GM12878 (cell line): ENCODE measurements at regions not wholly inside any gene's neighbourhood (a gene's known extent, or its start where the extent isn't known, plus 50 kb on each side); places are given as distances from the start of the nearest gene placed in this dataset.

Experiments used
- ATAC-seq: fragments of 200-7000 bp; cut with Tn5 transposase; 3 replicates; pipeline ENCODE4 v1.9.1; 2020; ENCODE audit warnings: mild to moderate bottlenecking, moderate library complexity
- BruUV-seq: library from RNA; stranded (reverse); fragments of 400-500 nt; replicated peaks from 2 replicates; lab custom pipeline; 2021; lab: Mats Ljungman, UMichigan
- CTCF ChIA-PET: fragments of 300-600 bp; sonication (Branson Sonifier 250); formaldehyde crosslinking; extraction: SDS; loops from one replicate; lab custom pipeline; 2021; ENCODE audit warnings: inconsistent platforms; lab: Yijun Ruan, JAX
- POLR2A ChIA-PET: fragments of 350-600 bp; formaldehyde crosslinking; extraction: SDS; loops from one replicate; lab custom pipeline; 2021; ENCODE audit warnings: inconsistent platforms; lab: Charles Lee
- RAD21 ChIA-PET: fragments of 300-600 bp; sonication (Branson Sonifier 250); formaldehyde crosslinking; loops from one replicate; lab custom pipeline; 2023; ENCODE audit warnings: antibody characterized with exemption; ENCODE audit not compliant: unreplicated experiment; lab: Charles Lee
- SMC1A ChIA-PET: fragments of 300-600 bp; sonication (Branson Sonifier 250); formaldehyde crosslinking; loops from one replicate; lab custom pipeline; 2023; ENCODE audit not compliant: unreplicated experiment, uncharacterized antibody; lab: Charles Lee
- DNase-seq: peaks from one replicate; pipeline ENCODE4 v3.0.0-alpha.2; 2011; ENCODE audit warnings: low read depth, low spot score
- FAIRE-seq: peaks from 3 replicates; lab custom pipeline; 2011; peaks lifted over from hg19 to GRCh38; lab: Jason Lieb, UNC
- H2AFZ ChIP-seq: 2 replicates; pipeline ENCODE4 v1.6.0; 2011; ENCODE audit warnings: low read depth, low read length, control low read depth; ENCODE audit not compliant: control insufficient read depth
- H3K27ac ChIP-seq: 2 replicates; pipeline ENCODE4 v1.5.1; 2011; ENCODE audit warnings: control low read depth; ENCODE audit not compliant: control insufficient read depth, insufficient read depth
- H3K27me3 ChIP-seq, 2 experiments: replicated peaks in 1 of 2; 2 replicates each; pipeline versions ENCODE4 v1.6.0 to v1.6.1; 2011; ENCODE audit warnings: low read length in 1 of 2; ENCODE audit not compliant: control insufficient read depth in 2 of 2, insufficient read depth in 2 of 2
- H3K36me3 ChIP-seq, 2 experiments: 2 replicates each; pipeline ENCODE4 v1.5.1; 2011; ENCODE audit warnings: low read length in 1 of 2; ENCODE audit not compliant: control insufficient read depth in 2 of 2, insufficient read depth in 2 of 2
- H3K4me1 ChIP-seq: 2 replicates; pipeline ENCODE4 v1.6.1; 2011; ENCODE audit warnings: mild to moderate bottlenecking, low read length, moderate library complexity, mixed read lengths; ENCODE audit not compliant: control insufficient read depth, insufficient read depth
- H3K4me2 ChIP-seq: 2 replicates; pipeline ENCODE4 v1.6.0; 2011; ENCODE audit warnings: control low read depth; ENCODE audit not compliant: control insufficient read depth, insufficient read depth
- H3K4me3 ChIP-seq: fragments of 200-600 bp; sonication (generic); 2 replicates; pipeline ENCODE4 v1.5.1; 2016
- H3K79me2 ChIP-seq: 2 replicates; pipeline ENCODE4 v1.6.0; 2011; ENCODE audit warnings: low read length; ENCODE audit not compliant: control insufficient read depth, insufficient read depth
- H3K9ac ChIP-seq: 2 replicates; pipeline ENCODE4 v1.8.0; 2011; ENCODE audit warnings: low read length, control low read depth, mixed read lengths; ENCODE audit not compliant: control insufficient read depth, insufficient read depth
- H3K9me3 ChIP-seq: replicated peaks from 3 replicates; pipeline ENCODE4 v1.5.1; 2011; ENCODE audit warnings: mild to moderate bottlenecking, low read length; ENCODE audit not compliant: control insufficient read depth, insufficient read depth
- H4K20me1 ChIP-seq: 2 replicates; pipeline ENCODE4 v1.6.0; 2011; ENCODE audit not compliant: control insufficient read depth, insufficient read depth
- ASH2L ChIP-seq: fragments of 300-600, 200-600 bp; sonication (generic); IDR thresholded peaks from 2 replicates; pipeline ENCODE4 v1.6.1; 2017; ENCODE audit warnings: low read depth, mild to moderate bottlenecking, borderline replicate concordance
- BCL11A ChIP-seq: IDR thresholded peaks from 2 replicates; pipeline ENCODE4 v1.6.1; 2011; ENCODE audit warnings: low read depth, low read length
- HCFC1 ChIP-seq: fragments of 150-350 bp; IDR thresholded peaks from 2 replicates; pipeline ENCODE4 v1.6.1; 2014; ENCODE audit warnings: low read length
- IKZF1 ChIP-seq: fragments of 450-650 bp; conservative IDR thresholded peaks from 2 replicates; pipeline ENCODE4 v1.6.1; 2017; ENCODE audit warnings: antibody characterized with exemption, mild to moderate bottlenecking
- MEF2B ChIP-seq: fragments of 450-650 bp; IDR thresholded peaks from 2 replicates; pipeline ENCODE4 v1.6.1; 2018; ENCODE audit warnings: mild to moderate bottlenecking, moderate library complexity; ENCODE audit not compliant: partially characterized antibody, poor library complexity, severe bottlenecking
- MYB ChIP-seq: fragments of 150-350 bp; IDR thresholded peaks from 2 replicates; pipeline ENCODE4 v1.6.1; 2014; ENCODE audit warnings: mild to moderate bottlenecking, low read depth, low read length, borderline replicate concordance
- SIN3A ChIP-seq: IDR thresholded peaks from 2 replicates; pipeline ENCODE4 v1.6.1; 2012; ENCODE audit warnings: low read depth, low read length, improper control_type of control experiment
- SMAD1 ChIP-seq: fragments of 450-650 bp; IDR thresholded peaks from 2 replicates; pipeline ENCODE4 v1.6.1; 2018; ENCODE audit warnings: mild to moderate bottlenecking, low read depth; ENCODE audit not compliant: partially characterized antibody
- SPI1 ChIP-seq: IDR thresholded peaks from 2 replicates; pipeline ENCODE4 v1.6.1; 2011; ENCODE audit warnings: low read depth, mild to moderate bottlenecking, low read length, moderate library complexity, borderline replicate concordance; ENCODE audit not compliant: insufficient read depth
- SREBF2 ChIP-seq: IDR thresholded peaks from 2 replicates; pipeline ENCODE4 v1.6.1; 2012; ENCODE audit warnings: mild to moderate bottlenecking, low read length
- SUZ12 ChIP-seq: fragments of 200-600 bp; sonication (generic); IDR thresholded peaks from one replicate; pipeline ENCODE4 v1.6.1; 2018; ENCODE audit warnings: antibody characterized with exemption, mild to moderate bottlenecking; ENCODE audit not compliant: unreplicated experiment
- ZBED1 ChIP-seq: IDR thresholded peaks from 2 replicates; pipeline ENCODE4 v1.6.1; 2016; ENCODE audit warnings: borderline replicate concordance
- WGBS: methylation state at CpG from one replicate; pipeline ENCODE4 v1.1.6; 2016; ENCODE audit warnings: low lambda C conversion rate; ENCODE audit not compliant: insufficient replicate concordance, insufficient coverage; ENCODE audit errors: missing lambda C conversion rate; 5-methylcytosine and 5-hydroxymethylcytosine counted together
- in situ Hi-C: fragments of 300-500 bp; cut with MboI; formaldehyde crosslinking; loops from 9 replicates; pipeline ENCODE4 v1.14.3; 2018; ENCODE audit warnings: mixed read lengths
- intact Hi-C: fragments of 100-400 bp; cut with micrococcal nuclease; formaldehyde crosslinking; loops from one replicate; pipeline ENCODE4 v1.14.2; 2022; ENCODE audit not compliant: unreplicated experiment
- TF ChIP-seq, protein P1 (sequence below): fragments of 450-650 bp; IDR thresholded peaks from 2 replicates; pipeline ENCODE4 v1.6.1; 2014; ENCODE audit warnings: mild to moderate bottlenecking
- TF ChIP-seq, protein P2 (sequence below): fragments of 450-650 bp; IDR thresholded peaks from 2 replicates; pipeline ENCODE4 v1.6.1; 2017; ENCODE audit warnings: mild to moderate bottlenecking

DNA sequence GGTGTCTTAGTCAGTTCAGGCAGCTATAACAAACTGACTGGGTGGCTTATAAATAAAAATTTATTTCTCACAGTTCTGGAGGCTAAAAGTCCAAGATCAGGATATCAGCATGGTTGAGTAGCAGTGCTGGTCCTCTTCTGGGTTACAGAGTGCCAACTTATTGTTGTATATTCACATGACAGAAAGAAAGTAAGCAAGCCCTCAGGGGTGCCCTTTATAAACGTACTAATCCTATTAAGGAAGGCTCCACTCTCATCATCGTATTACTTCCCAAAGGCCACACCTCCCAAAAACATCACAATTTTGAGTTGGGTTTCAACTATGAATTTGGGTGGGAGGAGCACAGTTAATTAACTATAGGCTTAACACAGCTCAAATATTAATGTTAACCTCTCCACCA is 653.0 kb downstream of the DIPK2A start:
- no TSS peak for BruUV-seq
- CTCF ChIA-PET: no interaction called here

More for the DNA sequence above, 653.0 kb downstream of the DIPK2A start:
- Histone ChIP-seq H3K79me2 (no peaks in the 10 kb centered on the region), H4K20me1 (no peaks in the 10 kb centered on the region), H3K27ac (no peak overlapping the region)
- ATAC-seq: no peak
- in situ Hi-C loops: no loop called here
- WGBS: 18% methylated on average over 2 of the region's 2 CpGs
- no peak for TF ChIP-seq ASH2L
- TF ChIP-seq SIN3A: no peak
- no peak for TF ChIP-seq SPI1
- no peak for TF ChIP-seq IKZF1
- TF ChIP-seq ZBED1: no peak
- no peak for TF ChIP-seq SREBF2
- TF ChIP-seq HCFC1: no peak
- TF ChIP-seq, protein P1, sequence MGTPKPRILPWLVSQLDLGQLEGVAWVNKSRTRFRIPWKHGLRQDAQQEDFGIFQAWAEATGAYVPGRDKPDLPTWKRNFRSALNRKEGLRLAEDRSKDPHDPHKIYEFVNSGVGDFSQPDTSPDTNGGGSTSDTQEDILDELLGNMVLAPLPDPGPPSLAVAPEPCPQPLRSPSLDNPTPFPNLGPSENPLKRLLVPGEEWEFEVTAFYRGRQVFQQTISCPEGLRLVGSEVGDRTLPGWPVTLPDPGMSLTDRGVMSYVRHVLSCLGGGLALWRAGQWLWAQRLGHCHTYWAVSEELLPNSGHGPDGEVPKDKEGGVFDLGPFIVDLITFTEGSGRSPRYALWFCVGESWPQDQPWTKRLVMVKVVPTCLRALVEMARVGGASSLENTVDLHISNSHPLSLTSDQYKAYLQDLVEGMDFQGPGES: no peak
- no peak for TF ChIP-seq BCL11A
- TF ChIP-seq MEF2B: no peak
- TF ChIP-seq MYB: no peak
- TF ChIP-seq SMAD1: no peak
- no peak for TF ChIP-seq SUZ12
- TF ChIP-seq, protein P2, sequence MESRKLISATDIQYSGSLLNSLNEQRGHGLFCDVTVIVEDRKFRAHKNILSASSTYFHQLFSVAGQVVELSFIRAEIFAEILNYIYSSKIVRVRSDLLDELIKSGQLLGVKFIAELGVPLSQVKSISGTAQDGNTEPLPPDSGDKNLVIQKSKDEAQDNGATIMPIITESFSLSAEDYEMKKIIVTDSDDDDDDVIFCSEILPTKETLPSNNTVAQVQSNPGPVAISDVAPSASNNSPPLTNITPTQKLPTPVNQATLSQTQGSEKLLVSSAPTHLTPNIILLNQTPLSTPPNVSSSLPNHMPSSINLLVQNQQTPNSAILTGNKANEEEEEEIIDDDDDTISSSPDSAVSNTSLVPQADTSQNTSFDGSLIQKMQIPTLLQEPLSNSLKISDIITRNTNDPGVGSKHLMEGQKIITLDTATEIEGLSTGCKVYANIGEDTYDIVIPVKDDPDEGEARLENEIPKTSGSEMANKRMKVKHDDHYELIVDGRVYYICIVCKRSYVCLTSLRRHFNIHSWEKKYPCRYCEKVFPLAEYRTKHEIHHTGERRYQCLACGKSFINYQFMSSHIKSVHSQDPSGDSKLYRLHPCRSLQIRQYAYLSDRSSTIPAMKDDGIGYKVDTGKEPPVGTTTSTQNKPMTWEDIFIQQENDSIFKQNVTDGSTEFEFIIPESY: no peak
- TF ChIP-seq, all 136 proteins: peak for 0
- FAIRE-seq: no peak
- Histone ChIP-seq H3K9me3 (no peaks in the 10 kb centered on the region; the same call in 2 of the 3 replicates), H3K4me3 (no peak overlapping the region), H3K36me3 (no peaks in the 10 kb centered on the region), H3K9ac (no peak overlapping the region), H2AFZ (no peak overlapping the region), H3K27me3 (no peaks in the 10 kb centered on the region), H3K4me2 (no peak overlapping the region), H3K4me1 (no peaks in the 10 kb centered on the region)
- no peak for DNase-seq
- SMC1A ChIA-PET: no interaction called here
- RAD21 ChIA-PET: no interaction called here
- POLR2A ChIA-PET: no interaction called here
- intact Hi-C loops: no loop called here
